Left lung (tissue), 4 donors: ENCODE measurements at regions not wholly inside any gene's neighbourhood (a gene's known extent, or its start where the extent isn't known, plus 50 kb on each side); places are given as distances from the start of the nearest gene placed in this dataset.

Experiments used
- ATAC-seq: fragments of 200-7000 bp; cut with Tn5 transposase; one replicate; pipeline ENCODE4 v1.9.1; 2020; ENCODE audit warnings: moderate library complexity
- DNase-seq, 4 donors: peaks; one replicate each; pipeline ENCODE4 v3.0.0-alpha.2; 2013 to 2020
- H3K27ac ChIP-seq, 2 donors: fragments of 200-600 bp; sonication (generic) in 1 of 2; one replicate each; pipeline versions ENCODE4 v1.5.0 to v1.8.0; 2020 to 2021
- H3K27me3 ChIP-seq, 2 donors: fragments of 200-600 bp; sonication (generic) in 1 of 2; one replicate each; pipeline versions ENCODE4 v1.5.0 to v1.8.0; 2020 to 2021
- H3K36me3 ChIP-seq, 2 donors: fragments of 200-600 bp; sonication (generic) in 1 of 2; one replicate each; pipeline versions ENCODE4 v1.5.0 to v1.8.0; 2020 to 2021
- H3K4me1 ChIP-seq, 2 donors: fragments of 200-600 bp; one replicate each; pipeline ENCODE4 v1.8.0; 2021
- H3K4me3 ChIP-seq, 2 donors: fragments of 200-600 bp; sonication (generic) in 1 of 2; one replicate each; pipeline versions ENCODE4 v1.5.0 to v1.8.0; 2020 to 2021; ENCODE audit warnings: mild to moderate bottlenecking in 1 of 2
- H3K9me3 ChIP-seq, 2 donors: fragments of 200-600 bp; sonication (generic) in 1 of 2; one replicate each; pipeline versions ENCODE4 v1.5.0 to v1.8.0; 2020 to 2021
- intact Hi-C, 2 donors: fragments of 100-400 bp; cut with DNase I; formaldehyde crosslinking; loops; one replicate each; pipeline versions ENCODE4 v1.11.2 to v1.14.2; 2022
- TF ChIP-seq, protein P1 (sequence below), 2 donors: fragments of 200-600 bp; sonication (generic) in 1 of 2; IDR thresholded peaks; one replicate each; pipeline versions ENCODE4 v1.5.0 to v1.8.0; 2021; ENCODE audit warnings: antibody characterized with exemption in 2 of 2
- donor health status: DM: no; HTN: yes; CAD: no.
- donor health status: DM: no; HTN: no; CAD: no.

DNA sequence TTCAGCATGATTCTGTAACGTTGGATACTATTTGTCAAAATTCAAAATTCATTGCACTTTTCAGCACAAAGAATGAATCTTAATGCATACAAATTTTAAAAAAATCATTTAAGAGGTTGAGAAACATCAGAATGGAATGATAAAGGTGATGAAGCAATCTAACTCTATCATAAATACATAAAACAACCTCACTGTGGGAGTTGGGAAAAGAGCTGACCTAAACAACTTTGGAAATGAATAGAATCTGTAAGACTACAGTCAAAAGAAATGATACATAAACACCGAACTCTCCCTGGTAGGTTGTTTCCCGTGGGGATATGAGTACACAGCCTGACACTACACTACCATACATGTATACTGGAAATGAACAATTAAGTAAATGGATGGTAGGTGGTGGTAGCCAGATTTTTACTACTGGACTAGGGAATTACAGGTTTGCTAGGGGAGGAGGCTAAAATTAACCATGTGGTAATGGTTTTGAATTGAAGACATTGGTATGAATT lies 64.9 kb upstream of the PARP11 start:
- H3K9me3 ChIP-seq, result no peaks in the 10 kb centered on the region
- TF ChIP-seq, protein P1, sequence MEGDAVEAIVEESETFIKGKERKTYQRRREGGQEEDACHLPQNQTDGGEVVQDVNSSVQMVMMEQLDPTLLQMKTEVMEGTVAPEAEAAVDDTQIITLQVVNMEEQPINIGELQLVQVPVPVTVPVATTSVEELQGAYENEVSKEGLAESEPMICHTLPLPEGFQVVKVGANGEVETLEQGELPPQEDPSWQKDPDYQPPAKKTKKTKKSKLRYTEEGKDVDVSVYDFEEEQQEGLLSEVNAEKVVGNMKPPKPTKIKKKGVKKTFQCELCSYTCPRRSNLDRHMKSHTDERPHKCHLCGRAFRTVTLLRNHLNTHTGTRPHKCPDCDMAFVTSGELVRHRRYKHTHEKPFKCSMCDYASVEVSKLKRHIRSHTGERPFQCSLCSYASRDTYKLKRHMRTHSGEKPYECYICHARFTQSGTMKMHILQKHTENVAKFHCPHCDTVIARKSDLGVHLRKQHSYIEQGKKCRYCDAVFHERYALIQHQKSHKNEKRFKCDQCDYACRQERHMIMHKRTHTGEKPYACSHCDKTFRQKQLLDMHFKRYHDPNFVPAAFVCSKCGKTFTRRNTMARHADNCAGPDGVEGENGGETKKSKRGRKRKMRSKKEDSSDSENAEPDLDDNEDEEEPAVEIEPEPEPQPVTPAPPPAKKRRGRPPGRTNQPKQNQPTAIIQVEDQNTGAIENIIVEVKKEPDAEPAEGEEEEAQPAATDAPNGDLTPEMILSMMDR (IDR thresholded peaks at IDR 0.05), result no peak
- H3K27ac ChIP-seq, result no peak overlapping the region
- H3K4me1 ChIP-seq, result no peaks in the 10 kb centered on the region
- H3K27me3 ChIP-seq, result peaks cover 0 to 10% of the 10 kb centered on the region in 2 donors
- no peak overlapping the region for H3K4me3 ChIP-seq
- intact Hi-C loops, result no loop called here
- DNase-seq, result no peak
- ATAC-seq, result no peak
- H3K36me3 ChIP-seq, result no peaks in the 10 kb centered on the region

DNA sequence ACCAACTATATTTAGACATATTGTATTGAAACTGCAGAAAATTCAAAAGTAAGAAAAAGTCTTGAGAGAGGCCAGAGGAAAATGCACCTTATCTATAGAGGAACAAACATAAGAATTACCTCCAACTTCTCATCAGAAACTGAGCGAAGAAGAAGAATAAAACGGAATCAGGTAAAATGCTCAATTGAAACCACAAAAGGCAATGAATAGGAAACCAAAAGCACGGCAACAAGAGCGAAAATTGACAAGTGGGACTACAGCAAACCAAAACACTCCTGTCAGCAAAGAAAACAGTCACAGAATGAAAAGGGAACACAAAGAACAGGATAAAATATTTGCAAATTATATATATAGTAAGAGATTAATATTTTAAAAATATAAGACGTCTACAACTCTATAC lies 61.9 kb upstream of the PARP11 start:
- Histone ChIP-seq H3K9me3 (no peaks in the 10 kb centered on the region), H3K27me3 (peaks cover 0 to 35% of the 10 kb centered on the region in 2 donors), H3K36me3 (no peaks in the 10 kb centered on the region), H3K27ac (no peak overlapping the region), H3K4me3 (no peak overlapping the region), H3K4me1 (no peaks in the 10 kb centered on the region)
- no peak for DNase-seq
- intact Hi-C loops, result no loop called here
- ATAC-seq, result no peak
- TF ChIP-seq, protein P1 (IDR thresholded peaks at IDR 0.05), result no peak

DNA sequence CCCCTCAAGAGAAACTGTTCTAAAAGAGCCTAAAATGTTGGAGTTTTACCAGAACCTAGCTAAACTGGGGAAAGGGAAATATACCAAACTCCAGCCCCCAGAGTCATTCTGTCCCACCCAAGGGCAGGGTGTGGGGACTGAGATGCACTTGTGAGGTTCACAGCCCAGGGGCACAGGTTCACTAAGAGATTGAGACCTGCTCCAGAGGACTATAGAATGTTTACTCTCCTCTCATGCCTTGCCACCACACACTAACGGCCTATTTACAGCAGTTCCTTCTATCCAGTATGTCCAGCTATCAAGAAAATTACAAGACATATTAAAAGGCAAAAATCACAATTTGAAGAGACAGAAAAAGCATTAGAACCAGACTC lies 60.6 kb upstream of the PARP11 start:
- no peak overlapping the region for H3K4me3 ChIP-seq
- H3K4me1 ChIP-seq, result no peaks in the 10 kb centered on the region
- H3K27ac ChIP-seq, result no peak overlapping the region
- no peaks in the 10 kb centered on the region for H3K36me3 ChIP-seq
- intact Hi-C loops, result no loop called here
- ATAC-seq, result no peak
- TF ChIP-seq, protein P1 (IDR thresholded peaks at IDR 0.05), result no peak
- H3K9me3 ChIP-seq, result no peaks in the 10 kb centered on the region
- H3K27me3 ChIP-seq, result peaks cover 0 to 48% of the 10 kb centered on the region in 2 donors
- no peak for DNase-seq

DNA sequence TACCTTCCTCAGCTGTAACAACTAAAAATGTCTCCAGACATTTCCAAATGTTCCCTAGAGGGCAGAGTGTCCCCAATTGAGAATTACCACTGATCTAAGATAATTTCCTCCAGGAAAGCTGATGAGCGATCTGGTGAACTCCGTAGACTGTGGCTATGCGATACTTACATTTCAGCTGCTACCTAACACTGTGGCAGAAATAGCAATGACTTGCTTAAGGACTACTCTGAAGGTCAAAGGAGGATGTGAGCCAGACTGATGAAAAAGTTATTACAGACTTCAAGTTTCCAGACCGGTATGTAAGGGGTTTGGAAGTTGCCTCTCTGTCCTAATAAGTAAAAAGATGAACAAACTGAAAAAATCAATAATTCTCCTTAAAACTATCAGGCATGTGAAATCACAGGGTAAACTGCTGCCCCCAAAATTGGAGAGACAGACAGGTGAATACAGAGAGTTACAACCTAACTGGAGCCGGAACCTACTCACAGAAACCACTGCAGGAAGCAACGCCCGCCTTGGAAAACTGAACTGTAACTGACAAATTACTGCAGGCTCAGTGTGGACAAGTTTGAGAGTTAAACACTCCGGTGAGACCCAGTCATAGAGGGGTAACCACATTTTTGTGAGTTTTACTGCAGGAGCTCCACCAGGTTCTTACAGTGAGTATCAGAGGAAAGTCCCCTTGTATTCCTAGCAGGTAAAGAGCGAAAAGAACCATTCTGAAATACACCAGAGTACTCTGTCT lies 60.0 kb upstream of the PARP11 start:
- peaks cover 0 to 53% of the 10 kb centered on the region in 2 donors for H3K27me3 ChIP-seq
- no peak overlapping the region for H3K4me3 ChIP-seq
- H3K36me3 ChIP-seq, result no peaks in the 10 kb centered on the region
- H3K4me1 ChIP-seq, result no peaks in the 10 kb centered on the region
- intact Hi-C loops, result no loop called here
- ATAC-seq (no peak), DNase-seq (no peak)
- H3K27ac ChIP-seq, result no peak overlapping the region
- TF ChIP-seq, protein P1 (IDR thresholded peaks at IDR 0.05), result no peak
- no peaks in the 10 kb centered on the region for H3K9me3 ChIP-seq

DNA sequence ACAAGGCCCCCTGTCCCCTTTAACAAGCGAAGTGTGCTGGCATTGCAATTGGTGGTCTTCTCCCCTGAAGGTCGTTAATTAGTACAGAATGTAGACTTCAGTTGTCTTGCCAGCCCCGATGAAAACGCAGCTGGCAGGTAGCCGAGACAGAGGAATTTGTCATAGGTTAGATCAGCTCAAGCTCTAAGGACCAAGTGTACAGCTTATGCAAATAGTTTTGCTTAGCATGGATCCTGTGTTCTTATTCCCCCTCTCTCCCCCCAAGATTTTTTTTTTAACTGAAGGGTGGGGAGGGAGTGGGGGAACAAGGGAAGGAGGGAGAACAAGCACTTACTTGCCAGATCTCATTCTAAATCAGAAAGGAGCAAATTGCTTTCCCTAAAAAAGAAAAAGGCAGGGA lies 58.6 kb upstream of the PARP11 start:
- no peaks in the 10 kb centered on the region for H3K9me3 ChIP-seq
- intact Hi-C loops, result no loop called here
- H3K27me3 ChIP-seq, result peaks cover 0 to 56% of the 10 kb centered on the region in 2 donors
- H3K4me1 ChIP-seq, result no peaks in the 10 kb centered on the region
- no peak overlapping the region for H3K4me3 ChIP-seq
- TF ChIP-seq, protein P1 (IDR thresholded peaks at IDR 0.05), result no peak
- H3K27ac ChIP-seq, result no peak overlapping the region
- DNase-seq (peak in 1 of 4 donors; percentile 35), ATAC-seq (no peak)
- no peaks in the 10 kb centered on the region for H3K36me3 ChIP-seq
